ENCODE measurements at regions not wholly inside any gene's neighbourhood (a gene's known extent, or its start where the extent isn't known, plus 50 kb on each side); places are given as distances from the start of the nearest gene placed in this dataset.

DNA sequence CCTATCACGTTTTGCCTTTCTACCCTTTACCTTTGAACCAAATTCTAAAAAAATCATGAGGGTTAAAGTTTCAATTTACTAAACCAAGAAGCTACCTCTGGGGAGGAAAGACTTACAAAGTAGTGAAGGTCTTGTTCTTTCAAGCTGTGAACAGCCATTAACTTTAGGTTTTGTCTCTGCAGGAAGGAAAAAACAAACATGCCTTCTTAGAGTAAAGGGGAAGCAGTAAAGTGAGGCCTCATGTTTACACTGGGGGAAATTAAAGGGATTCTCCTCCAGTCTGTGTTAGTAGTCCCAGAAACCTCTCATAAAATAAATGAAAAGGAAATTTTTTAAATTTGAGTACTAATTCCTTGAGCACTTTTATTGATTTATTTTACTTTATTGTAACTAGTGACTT is 780.2 kb upstream of the ADGRL2 start:
- no peak for DNase-seq
- H3K4me3 ChIP-seq: no peak overlapping the region
- no peaks in the 10 kb centered on the region for H3K4me1 ChIP-seq
- no peak overlapping the region for H3K27ac ChIP-seq
- H3K27me3 ChIP-seq: no peaks in the 10 kb centered on the region
- 57 to 67% methylated on average over 1 of the region's 1 CpG for WGBS, 2 donors
- intact Hi-C loops (cut with DNase I; ENCODE audit: low total_unique reads): no loop called here
- H3K36me3 ChIP-seq (ENCODE audit: low read depth, missing control alignments): no peaks in the 10 kb centered on the region
- no peak for TF ChIP-seq POLR2A (IDR thresholded peaks at IDR 0.05)
- TF ChIP-seq, protein P1, sequence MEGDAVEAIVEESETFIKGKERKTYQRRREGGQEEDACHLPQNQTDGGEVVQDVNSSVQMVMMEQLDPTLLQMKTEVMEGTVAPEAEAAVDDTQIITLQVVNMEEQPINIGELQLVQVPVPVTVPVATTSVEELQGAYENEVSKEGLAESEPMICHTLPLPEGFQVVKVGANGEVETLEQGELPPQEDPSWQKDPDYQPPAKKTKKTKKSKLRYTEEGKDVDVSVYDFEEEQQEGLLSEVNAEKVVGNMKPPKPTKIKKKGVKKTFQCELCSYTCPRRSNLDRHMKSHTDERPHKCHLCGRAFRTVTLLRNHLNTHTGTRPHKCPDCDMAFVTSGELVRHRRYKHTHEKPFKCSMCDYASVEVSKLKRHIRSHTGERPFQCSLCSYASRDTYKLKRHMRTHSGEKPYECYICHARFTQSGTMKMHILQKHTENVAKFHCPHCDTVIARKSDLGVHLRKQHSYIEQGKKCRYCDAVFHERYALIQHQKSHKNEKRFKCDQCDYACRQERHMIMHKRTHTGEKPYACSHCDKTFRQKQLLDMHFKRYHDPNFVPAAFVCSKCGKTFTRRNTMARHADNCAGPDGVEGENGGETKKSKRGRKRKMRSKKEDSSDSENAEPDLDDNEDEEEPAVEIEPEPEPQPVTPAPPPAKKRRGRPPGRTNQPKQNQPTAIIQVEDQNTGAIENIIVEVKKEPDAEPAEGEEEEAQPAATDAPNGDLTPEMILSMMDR (IDR thresholded peaks at IDR 0.05): no peak
- no peaks in the 10 kb centered on the region for H3K9me3 ChIP-seq

DNA sequence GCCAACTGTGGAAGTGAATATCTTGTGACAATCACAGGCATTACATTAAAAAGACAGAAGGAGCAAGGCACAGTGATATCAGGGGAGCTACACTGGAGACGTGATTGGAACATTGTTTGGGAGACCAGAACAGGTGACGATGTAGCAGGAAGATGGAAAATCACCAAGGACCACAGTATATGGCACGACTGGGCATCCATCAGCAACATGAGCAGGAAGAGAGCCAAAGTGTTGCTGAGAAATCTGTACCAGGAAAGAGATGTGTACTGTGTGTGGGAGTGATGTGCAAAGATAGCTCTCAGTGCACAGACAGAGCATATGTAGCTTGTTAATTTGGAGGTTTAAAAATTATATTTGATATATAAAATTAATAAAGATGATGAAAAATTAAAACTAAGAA is 790.6 kb upstream of the ADGRL2 start:
- no peak overlapping the region for H3K27ac ChIP-seq
- no peak overlapping the region for H3K4me3 ChIP-seq
- no peaks in the 10 kb centered on the region for H3K27me3 ChIP-seq
- DNase-seq: no peak
- no peaks in the 10 kb centered on the region for H3K36me3 ChIP-seq (ENCODE audit: low read depth, missing control alignments)
- intact Hi-C loops (cut with DNase I; ENCODE audit: low total_unique reads): no loop called here
- WGBS, 2 donors: 82 to 83% methylated on average over 3 of the region's 3 CpGs
- H3K9me3 ChIP-seq: no peaks in the 10 kb centered on the region
- H3K4me1 ChIP-seq: no peaks in the 10 kb centered on the region
- TF ChIP-seq POLR2A (IDR thresholded peaks at IDR 0.05): no peak
- TF ChIP-seq, protein P1 (IDR thresholded peaks at IDR 0.05): no peak

DNA sequence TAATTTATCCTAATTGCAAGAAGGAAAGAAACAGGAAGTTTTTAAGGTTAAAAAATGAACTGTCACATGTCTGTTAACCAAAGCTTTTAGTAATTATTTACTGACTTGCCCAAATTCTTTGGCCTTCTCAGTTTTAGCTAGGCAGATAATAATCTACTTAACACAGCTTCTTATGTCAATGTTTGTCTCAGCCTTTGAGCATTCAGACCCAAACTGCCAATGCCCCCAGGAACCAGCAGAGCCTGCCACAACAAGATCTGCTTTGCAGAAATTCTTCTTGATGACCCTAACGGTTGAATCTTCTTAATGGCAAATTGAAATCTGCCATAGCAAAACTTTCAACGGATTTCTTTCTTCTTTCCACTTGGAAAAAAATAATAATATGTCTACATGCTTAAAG is 792.4 kb upstream of the ADGRL2 start:
- no peak overlapping the region for H3K27ac ChIP-seq
- intact Hi-C loops (cut with DNase I; ENCODE audit: low total_unique reads): no loop called here

DNA sequence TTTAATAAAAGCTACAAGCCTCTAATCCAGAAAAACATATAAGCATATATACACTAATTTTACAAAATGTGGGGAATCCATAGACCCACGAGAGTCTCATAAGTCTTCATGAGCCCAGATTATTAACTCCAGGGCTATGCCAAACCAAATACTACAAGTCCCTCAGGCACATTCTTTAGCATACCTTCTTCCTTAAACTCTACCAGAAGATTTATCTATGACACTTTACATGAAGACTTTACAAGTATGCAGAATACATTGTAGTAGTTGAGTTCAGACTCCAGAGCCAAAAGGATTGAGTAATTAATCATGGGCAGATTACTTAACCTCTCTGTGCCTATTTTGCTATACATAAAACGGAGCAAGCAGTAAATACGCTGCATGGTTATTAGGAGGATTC is 793.7 kb upstream of the ADGRL2 start:
- H3K27me3 ChIP-seq: no peaks in the 10 kb centered on the region
- DNase-seq: no peak
- WGBS, 2 donors: 90 to 92% methylated on average over 3 of the region's 3 CpGs
- H3K36me3 ChIP-seq (ENCODE audit: low read depth, missing control alignments): no peaks in the 10 kb centered on the region
- intact Hi-C loops (cut with DNase I; ENCODE audit: low total_unique reads): no loop called here
- no peak overlapping the region for H3K27ac ChIP-seq
- H3K4me3 ChIP-seq: no peak overlapping the region
- H3K9me3 ChIP-seq: no peaks in the 10 kb centered on the region
- no peaks in the 10 kb centered on the region for H3K4me1 ChIP-seq
- TF ChIP-seq, protein P1 (IDR thresholded peaks at IDR 0.05): no peak
- no peak for TF ChIP-seq POLR2A (IDR thresholded peaks at IDR 0.05)

More for the DNA sequence above, 792.4 kb upstream of the ADGRL2 start:
- WGBS, 2 donors: 81 to 84% methylated on average over 2 of the region's 2 CpGs
- H3K4me3 ChIP-seq: no peak overlapping the region
- H3K4me1 ChIP-seq: no peaks in the 10 kb centered on the region
- no peak for TF ChIP-seq POLR2A (IDR thresholded peaks at IDR 0.05)
- TF ChIP-seq, protein P1 (IDR thresholded peaks at IDR 0.05): no peak
- no peak for DNase-seq
- no peaks in the 10 kb centered on the region for H3K36me3 ChIP-seq (ENCODE audit: low read depth, missing control alignments)
- H3K9me3 ChIP-seq: no peaks in the 10 kb centered on the region
- no peaks in the 10 kb centered on the region for H3K27me3 ChIP-seq

DNA sequence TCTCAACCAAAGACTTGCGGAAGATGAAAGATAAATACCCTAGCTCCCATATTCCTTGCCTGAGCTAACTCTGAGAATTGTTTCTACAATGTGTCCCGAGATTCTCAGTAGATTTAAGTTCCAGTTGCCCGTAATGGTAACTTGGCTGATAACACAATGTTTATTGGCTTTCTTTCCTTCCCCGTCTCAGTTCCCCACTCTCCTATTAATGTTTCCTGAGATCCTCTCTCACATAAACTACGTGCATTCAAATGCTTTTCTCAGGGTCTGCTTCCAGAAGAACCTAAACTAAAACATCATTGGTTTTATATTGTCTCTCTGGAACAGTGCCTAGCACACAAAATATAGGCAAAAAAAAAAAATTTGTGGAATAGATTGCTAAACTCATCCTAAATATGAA is 794.2 kb upstream of the ADGRL2 start:
- H3K4me1 ChIP-seq: no peaks in the 10 kb centered on the region
- H3K27ac ChIP-seq: no peak overlapping the region
- DNase-seq: no peak
- intact Hi-C loops (cut with DNase I; ENCODE audit: low total_unique reads): no loop called here
- H3K4me3 ChIP-seq: no peak overlapping the region
- TF ChIP-seq, protein P1 (IDR thresholded peaks at IDR 0.05): no peak
- no peak for TF ChIP-seq POLR2A (IDR thresholded peaks at IDR 0.05)
- H3K27me3 ChIP-seq: no peaks in the 10 kb centered on the region
- 91 to 92% methylated on average over 5 of the region's 5 CpGs for whole genome bisulfite sequencing, 2 donors
- H3K9me3 ChIP-seq: no peaks in the 10 kb centered on the region
- H3K36me3 ChIP-seq (ENCODE audit: low read depth, missing control alignments): no peaks in the 10 kb centered on the region
